C1 segment of cervical spinal cord (tissue), 14 donors: ENCODE measurements at regions not wholly inside any gene's neighbourhood (a gene's known extent, or its start where the extent isn't known, plus 50 kb on each side); places are given as distances from the start of the nearest gene placed in this dataset.

Experiments
- DNase-seq, 14 donors: peaks; one replicate each; lab custom pipeline; 2025; lab: John Stamatoyannopoulos, UW

DNA sequence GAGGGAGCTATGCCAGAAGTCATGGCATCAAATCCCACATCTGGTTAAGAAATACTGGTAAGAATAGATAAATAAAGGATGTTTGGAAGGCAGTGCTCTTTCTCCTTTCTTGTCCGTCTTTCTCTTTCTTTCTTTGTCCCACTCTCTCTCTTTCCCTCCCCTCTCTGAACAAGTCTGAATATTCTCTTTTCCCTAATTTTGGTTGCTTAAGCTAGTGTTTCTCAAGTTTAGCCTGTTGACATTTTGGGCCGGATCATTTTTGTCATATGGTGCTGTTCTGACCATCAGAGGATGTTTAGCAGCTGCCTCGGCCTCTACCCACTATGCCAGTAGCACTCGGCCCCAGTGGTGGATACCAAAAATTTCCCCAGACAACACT lies 405.3 kb upstream of the C2CD4B start:
- DNase-seq: no peak

DNA sequence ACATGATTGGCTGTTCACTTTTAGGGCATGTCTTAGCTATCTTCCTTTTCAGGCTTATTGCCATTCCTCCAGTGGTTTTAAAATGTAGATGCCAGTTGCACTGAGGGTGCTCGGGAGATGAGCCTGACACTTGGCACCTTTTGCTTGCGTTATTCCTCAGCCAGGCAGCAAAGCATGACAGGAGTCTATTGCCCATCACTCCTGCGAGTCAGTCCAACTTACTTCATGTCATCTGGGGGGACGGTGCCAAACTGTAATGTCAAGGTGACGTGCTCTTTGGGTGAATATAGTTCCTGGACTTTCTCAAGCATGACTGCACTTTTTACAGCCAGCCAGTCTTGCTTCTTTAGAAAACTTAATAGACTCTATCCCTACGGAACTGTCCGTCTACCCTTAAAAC lies 406.0 kb upstream of the C2CD4B start:
- no peak for DNase-seq

DNA sequence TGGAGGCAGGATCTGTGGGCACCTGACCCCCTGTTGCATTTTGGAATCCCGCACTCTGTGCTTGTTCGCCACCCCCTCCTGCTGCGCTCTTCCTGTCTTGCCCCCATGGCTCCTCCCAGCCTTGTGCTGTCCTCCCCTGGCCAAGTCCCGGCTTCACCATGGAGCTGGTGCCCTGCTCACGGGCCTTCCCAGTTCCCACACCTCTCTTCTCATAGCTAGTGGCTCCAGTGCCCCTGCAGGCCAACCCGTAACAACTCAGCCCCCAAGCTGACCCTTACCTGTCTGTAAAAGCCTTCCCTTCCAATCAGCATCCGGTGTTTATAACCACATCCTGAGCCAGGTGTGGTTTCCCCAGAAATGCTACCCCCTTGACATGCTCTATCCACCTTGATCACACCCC lies 407.7 kb upstream of the C2CD4B start:
- DNase-seq: no peak

DNA sequence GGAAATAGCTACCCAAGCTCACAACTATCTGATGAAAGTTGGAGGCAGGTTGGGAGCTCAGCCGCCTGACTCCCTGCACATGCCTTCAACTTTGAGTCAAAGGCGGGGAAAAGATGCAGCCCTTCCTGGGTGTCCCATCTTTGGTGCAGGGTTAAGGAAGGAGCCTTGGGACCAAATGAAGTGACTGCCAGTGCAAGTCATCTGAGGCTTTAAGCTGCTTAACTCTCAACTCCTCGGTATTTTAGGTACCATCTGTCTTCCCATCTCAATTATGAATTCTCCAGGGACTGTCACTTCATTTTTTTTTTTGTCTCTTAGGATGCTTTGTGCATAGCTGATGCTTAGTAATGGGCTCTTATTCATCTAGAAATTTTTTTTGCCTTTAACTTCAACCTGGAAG lies 408.8 kb upstream of the C2CD4B start:
- DNase-seq: no peak

DNA sequence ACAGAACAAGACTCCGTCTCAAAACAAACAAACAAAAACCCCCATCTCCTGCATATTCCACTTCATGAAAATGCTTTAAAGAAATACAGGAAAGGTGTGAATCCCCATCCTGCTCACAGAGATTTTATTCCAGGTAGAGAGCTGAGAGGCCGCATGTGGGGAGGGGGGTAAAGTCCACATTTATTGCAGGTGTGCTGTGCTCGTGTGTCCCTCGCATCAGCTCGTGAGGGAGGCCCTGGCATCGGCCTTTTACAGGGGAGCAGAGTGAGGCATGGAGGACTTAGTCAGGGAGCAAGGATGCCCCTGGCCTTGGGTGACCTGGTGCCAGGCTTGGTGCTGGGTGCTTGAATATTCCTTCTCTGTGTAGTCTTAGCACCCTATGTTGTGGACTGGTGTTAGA lies 413.5 kb upstream of the C2CD4B start:
- DNase-seq: no peak

DNA sequence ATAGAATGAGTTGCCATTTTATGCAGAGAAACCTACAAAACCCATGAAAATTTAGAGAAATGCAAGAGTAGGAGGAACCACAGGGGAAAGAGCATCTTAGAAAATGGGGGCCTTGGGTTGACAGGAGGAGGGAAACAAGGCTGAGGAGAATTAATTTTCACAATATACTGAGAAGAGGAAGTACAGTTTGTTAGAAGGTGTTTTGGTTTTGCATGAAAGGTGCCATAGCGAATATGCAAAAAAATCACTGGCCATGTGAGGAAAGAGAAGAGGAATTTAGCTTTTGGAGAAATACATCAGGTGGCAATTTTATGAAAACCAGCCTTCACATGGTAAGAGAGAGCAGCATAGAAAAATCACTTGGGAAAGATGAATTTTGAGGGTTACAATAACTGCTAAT lies 413.9 kb upstream of the C2CD4B start:
- DNase-seq: no peak

DNA sequence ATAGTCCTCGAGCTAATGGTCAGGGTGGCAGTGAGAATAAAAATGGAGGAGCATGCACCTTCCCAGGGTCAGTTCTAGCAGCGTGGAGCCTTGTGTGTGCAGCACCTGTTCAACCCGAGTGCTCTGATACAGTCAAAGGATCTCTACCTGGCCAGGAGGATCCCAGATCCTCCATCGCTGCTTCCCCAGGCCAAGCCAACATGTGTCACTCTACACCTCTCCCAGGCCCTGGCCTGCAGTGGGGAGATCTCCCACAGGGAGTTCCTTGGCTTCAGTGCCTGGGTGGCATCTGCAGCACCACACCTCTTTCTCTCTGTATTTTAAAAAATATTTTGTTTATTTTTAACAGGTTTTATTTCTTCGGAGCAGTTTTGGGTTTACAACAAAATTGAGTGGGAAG lies 414.8 kb upstream of the C2CD4B start:
- no peak for DNase-seq

DNA sequence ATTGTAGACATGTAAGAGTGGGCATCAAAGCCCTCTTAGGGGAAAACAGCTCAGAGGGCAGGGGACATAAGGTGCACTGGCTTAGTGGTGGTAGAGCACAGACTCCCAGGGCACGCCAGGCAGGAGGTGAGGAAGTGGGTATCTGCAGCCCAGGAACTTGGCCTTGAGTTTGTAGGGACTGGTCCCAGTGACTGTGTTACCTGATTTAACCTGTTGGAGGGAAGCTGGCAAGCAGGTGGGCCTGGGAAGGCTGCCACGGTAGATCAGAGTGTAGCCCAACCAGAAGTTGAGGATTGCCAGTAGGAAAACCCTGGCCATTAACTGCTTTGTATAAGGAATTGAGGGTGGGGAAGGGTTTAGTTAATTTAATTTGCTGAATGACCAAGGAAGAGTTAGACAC lies 417.5 kb upstream of the C2CD4B start:
- no peak for DNase-seq

DNA sequence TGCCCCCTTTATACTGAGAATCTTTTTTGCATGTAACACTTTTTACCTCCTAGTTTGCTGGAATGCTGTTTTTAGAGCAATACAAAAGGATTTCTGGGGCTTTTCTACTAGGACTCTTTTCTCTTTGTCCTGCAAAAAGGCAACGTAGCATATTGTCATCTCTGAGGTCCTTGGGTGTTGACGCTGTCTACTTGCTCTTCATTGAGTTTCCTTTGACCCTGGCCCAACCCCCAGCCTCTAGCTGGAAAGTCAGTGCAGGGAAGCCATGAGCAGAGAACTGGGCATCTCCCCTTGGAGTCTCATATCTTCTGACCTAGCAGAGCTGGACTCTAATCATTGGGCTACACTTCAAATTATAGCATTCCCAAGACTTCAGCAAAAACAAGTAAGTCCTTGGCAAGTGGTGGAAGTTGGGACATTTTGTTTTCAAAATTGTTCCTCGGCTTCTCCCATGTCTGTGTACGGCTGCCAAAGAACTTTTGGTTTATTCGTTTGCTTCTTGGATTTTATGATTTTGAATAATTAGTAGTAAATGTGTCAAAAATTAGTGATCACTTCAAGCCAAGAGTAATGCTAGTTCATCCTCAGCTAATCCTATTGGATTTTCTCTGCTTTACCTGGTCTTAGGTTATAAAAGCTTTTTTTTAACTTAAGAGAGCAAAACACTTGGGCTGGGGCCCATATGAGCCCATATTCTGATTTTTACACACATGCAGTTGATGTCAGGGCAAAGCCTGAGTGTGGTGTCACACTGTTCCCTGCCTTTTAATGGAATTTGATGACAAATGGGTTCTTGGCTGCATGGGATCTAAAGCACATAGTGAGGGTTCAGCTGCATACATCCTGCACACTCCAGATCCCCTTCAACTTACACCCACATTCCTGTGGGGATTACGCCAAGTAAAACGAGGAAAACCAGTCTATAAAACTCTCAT lies 419.5 kb upstream of the C2CD4B start:
- DNase-seq: no peak

DNA sequence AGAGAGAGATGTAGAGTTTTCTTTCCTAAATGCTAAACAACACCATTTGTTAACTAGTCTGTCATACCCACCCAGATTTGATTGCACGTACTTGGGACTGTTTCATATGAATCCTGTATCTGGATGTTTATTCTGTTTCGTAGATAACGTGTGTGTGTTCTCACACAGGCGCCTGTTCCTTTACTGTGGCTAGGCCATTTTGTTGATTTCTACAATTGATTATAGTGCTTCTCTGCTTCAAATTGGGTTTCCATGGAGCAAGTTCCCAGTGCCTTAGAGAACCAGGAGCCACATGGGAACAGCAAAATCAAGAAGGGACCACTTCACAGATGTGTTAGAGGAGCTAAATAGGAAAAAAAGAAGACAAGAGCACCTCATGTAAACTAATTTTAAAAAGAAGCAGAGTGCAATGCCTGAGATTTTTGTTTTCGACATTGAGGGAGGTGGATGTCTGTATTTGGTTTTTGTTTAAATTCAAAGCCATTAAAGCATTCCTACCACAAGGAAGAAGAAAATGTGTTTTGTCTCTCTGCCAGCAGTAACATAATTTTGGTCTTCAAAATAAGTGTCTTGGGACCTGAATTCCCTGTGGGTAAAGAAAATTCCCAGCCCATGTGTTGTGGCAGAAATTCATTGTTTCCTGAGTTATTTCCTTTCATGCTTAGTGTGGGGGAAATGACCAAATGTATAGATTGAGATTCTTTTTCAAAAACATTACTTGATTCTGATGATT lies 424.0 kb upstream of the C2CD4B start:
- DNase-seq: no peak

DNA sequence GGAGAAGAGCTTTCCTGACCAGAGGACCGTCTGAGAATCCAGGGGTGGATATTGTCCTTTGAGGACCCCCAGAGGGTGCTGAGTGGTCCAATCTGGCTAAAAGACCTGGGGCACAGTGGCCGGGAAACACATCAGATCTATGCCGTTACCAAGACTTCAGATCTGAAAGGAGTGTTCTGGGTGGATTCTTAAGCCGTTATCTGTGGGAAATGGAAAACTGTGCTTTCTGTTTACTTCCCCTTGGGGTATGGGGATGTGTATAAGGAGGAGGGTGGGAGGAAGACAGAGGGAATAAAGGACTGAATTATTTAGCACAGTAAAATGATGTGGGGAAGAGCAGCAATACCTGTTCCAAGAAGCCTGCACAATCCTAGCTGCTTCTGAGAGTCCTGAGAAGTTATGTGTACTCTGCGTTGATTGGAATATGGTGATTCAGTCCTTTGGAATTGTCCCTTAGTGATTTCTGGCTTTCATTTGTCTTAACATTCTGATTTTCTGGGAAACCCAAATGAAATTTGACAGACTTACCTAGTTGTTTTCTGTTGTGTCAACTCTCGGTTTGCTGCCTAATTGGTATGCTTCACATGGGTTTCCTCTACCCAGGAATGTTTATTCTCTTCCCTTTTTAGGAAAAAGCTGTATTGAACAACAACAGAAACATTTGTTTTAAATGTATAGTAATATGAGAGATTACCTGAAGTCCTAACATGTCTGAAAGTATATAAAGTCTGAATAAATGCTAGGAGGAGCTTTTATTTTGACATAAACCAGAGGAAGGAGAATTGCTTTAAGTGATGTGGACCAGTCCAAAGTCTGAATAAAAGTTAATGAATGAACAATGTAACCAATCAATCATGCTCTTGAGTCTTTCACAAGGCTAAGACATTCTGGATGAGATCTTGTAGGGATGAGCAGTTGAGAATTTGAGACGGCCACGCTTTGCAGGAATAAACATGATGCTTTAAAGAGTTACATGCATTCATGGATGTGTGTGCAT lies 427.1 kb upstream of the C2CD4B start:
- no peak for DNase-seq

DNA sequence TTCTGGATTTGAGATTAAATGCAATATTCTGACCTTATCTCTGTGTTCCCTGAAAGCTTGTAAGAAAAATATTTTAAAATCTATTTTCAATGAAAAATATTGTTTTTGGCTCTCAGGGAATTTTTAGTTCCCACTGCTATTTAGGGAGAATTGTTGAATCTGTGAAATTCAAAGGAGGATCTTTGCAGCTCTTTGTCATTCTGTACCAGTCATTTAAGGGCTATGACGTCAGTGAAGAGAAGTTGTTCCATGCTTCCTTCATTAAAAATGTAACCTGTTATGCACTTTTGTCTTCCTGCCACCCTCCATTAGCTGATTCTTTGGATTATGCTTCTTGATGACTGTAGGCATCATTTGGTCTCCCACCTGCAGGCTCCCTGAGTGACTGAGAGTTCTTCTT lies 427.8 kb upstream of the C2CD4B start:
- no peak for DNase-seq

DNA sequence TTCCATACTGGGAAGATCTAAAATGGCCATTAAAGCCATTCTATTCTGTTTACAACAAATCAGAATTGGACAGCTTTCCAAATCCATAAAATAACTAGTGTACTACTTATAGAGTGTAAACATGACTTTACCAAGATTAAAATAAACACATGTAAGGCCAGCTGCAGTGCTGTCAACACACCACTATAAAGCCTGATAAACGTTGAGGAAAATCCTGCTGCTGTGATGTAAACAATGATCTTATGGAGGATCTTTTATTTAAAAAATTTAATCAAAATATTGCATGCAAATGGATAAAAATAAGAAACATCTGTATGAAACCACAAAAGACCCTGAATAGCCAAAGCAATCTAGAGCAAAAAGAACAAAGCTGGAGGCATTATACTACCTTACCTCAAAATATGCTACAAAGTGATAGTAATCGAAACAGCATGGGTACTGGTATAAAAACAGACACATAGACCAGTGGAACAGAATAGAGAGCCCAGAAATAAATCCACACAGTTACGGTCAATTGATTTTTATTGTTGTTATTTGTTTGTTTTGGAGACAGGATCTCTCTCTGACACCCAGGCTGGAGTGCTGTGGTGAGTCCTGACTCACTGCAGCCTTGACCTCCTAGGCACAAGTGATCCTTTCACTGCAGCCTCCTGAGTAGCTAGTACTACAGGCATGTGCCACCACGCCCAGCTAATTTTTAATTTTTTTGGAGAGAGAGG lies 428.8 kb upstream of the C2CD4B start:
- no peak for DNase-seq

DNA sequence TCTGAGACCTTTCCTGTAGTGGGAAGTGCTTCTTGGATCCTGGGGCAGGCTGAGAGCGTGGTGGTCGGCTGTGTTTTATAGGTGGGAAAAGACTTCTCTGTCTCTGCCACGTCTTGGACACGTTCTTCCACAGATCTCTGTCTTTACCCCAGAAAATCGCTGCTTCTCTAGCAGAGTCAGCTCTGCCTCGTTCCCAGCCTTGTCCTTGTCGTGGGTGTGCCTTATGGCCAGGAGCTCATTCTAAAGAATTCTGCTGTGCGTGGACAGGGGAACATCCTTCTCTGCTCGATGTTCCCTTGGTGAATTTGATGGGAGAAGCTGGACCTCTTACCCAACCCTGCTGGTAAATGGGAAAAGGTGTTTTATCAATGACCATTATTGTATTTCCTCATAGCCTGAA lies 433.1 kb upstream of the C2CD4B start:
- DNase-seq: no peak

DNA sequence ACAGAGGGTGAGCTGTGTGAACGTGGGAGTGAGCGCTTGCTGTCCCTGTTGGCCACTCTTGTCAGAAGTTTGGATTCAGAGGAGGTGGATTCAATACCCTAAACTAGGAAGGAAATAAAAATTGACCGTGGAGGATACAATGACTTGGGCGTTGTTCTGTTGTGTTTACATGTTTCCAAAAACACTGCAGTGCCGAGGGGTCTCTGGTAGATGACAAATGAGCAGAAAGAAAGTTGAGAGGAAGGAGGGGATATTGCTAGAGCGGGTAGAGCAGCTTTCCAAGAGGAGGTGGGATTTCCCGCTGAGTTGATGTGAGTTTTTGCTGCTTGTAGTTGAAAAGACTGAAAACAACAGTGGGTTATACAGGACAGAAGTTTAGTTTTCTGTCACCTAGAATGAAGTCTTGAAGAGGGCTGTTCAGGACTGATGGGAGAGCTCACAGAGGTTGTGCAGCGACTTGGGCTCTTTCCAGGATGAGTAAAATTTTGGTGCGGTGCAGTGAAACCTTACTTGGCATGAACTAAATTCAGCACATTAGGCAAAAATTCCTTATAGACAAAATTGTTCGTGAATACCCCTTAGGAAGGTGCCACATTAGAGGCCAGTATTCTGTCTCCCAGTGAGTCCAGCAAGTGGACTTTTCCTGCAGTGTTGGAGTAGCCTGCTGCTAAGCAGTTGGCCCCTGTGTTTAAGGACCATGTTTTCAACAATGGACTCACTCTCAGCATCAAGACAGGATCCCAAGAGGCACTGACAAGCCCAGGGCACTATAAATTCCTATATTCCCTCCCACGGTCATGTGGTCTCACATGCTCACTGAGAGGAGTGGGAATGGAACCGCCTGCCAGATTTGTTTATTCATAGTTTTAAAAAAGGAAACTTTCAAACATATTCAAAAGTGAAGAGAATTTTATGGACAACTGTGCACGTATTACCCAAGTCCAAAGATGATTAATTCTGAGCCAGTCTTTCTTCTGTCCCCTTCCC lies 435.0 kb upstream of the C2CD4B start:
- no peak for DNase-seq

DNA sequence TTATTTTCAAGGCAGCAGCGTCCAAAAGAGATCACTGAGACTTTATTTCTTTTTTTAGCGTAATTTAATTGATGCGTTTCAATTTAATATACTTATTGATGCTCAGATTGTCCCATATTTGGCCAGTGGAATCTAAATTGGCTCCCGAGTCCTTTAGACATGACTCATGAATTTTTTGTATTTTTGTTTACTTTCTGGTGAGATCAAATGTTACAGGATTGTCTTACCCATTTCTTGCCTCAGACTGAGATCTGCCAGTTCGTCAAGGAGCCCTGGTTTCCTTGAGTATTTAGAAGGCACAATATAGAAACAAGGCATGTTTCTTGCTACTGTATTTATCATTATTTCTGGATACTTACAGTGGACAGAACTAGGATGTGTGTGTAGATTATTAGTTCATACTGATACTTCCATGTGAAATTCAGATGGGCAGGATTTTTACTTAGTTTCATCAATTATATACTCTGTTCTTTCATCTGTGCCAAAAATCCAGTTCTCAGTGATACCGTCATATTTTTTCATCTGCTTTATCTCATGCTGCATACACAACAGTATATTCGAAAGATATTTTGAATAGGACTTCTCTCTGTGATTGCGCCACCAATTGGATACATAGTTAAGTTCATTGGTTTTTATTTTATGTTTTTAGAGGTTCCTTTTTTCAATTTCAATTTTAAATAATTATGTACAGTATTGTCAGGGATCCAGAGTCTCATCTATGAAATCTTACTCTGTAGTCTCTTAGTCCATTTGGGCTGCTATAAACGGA lies 436.9 kb upstream of the C2CD4B start:
- no peak for DNase-seq

DNA sequence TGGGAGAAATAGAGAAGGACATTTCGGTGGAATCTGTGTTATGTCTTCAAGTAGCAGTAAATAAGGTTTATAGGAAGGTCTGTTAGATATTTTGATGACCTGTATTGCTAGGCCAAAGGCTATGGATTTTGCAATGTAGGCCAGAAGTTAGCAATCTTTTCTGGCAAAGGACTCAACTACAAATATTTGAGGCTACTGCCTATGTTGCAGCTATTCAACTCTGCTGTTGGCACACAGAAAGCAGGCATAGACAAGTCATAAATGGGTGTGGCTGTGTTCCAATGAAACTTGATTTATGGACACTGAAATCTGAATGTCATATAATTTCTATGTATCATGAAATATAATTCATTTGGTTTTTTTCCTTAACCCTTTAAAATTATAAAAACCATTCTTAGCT lies 438.7 kb upstream of the C2CD4B start:
- DNase-seq: no peak

DNA sequence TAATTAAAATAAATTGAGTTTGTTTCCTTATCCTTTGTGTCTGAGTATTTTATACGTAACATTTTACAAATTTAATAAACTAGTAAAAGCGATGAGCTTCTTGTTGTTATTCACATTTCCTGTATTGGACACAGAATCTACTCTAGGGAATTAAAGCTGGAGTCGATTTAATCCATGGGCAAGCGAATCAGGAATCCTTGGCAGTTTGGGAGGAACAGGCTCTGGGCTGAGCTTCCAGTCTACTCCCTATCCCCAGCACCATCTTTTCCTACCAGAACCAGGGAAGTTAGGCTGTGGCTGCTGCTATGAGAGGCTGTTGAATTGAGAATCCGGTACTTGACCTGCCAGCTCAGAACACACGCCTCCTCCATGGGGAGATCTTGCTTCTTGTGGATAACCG lies 437.3 kb upstream of the TPM1 start:
- DNase-seq: no peak
